Transverse colon (tissue), 4 donors: ENCODE measurements at regions not wholly inside any gene's neighbourhood (a gene's known extent, or its start where the extent isn't known, plus 50 kb on each side); places are given as distances from the start of the nearest gene placed in this dataset.

Experiments used
- DNase-seq: peaks from one replicate; pipeline ENCODE4 v3.0.0-alpha.2; 2019
- H3K27ac ChIP-seq, 4 donors: fragments of 200-600 bp; sonication (generic); 2 replicates each; pipeline ENCODE4 v1.5.1; 2016 to 2018; ENCODE audit warnings: inconsistent platforms in 4 of 4
- H3K27me3 ChIP-seq: fragments of 200-600 bp; sonication (generic); 2 replicates; pipeline ENCODE4 v1.5.1; 2017; ENCODE audit warnings: inconsistent platforms
- H3K36me3 ChIP-seq, 4 donors: fragments of 200-600 bp; sonication (generic); 2 replicates each; pipeline ENCODE4 v1.5.1; 2017 to 2019; ENCODE audit warnings: inconsistent platforms in 4 of 4
- H3K4me1 ChIP-seq, 4 donors: fragments of 200-600 bp; sonication (generic); 2 replicates each; pipeline ENCODE4 v1.5.1; 2017 to 2020; ENCODE audit warnings: inconsistent platforms in 4 of 4
- H3K4me3 ChIP-seq, 4 donors: fragments of 200-600 bp; sonication (generic); 1 replicate in 1 of 4; 2 replicates in 3 of 4; pipeline versions ENCODE4 v1.5.1 to v1.6.1; 2017 to 2019; ENCODE audit warnings: inconsistent platforms in 4 of 4
- H3K9me3 ChIP-seq, 2 donors: fragments of 200-600 bp; sonication (generic); 2 replicates each; pipeline ENCODE4 v1.5.1; 2017 to 2019; ENCODE audit warnings: inconsistent platforms in 2 of 2
- EP300 ChIP-seq: sonication (generic); formaldehyde crosslinking; IDR thresholded peaks from one replicate; pipeline ENCODE4 v1.6.1; 2017; ENCODE audit warnings: antibody characterized with exemption, low read depth
- POLR2A ChIP-seq: fragments of 450-650 bp; IDR thresholded peaks from one replicate; pipeline ENCODE4 v1.6.1; 2016; ENCODE audit warnings: antibody characterized with exemption, mild to moderate bottlenecking, moderate library complexity
- POLR2AphosphoS5 ChIP-seq, 3 donors: sonication (generic); formaldehyde crosslinking; IDR thresholded peaks; one replicate each; pipeline ENCODE4 v1.6.1; 2016; ENCODE audit warnings: antibody characterized with exemption in 3 of 3
- WGBS, 2 donors: methylation state at CpG; one replicate each; pipeline ENCODE4 v1.1.5; 2018; ENCODE audit warnings: low coverage in 1 of 2; 5-methylcytosine and 5-hydroxymethylcytosine counted together
- in situ Hi-C, 4 donors: fragments of 200-750 bp; cut with MboI; loops; one replicate each; pipeline versions ENCODE4 v1.15.0 to v1.15.1; 2017; ENCODE audit warnings: low sequenced_read_pairs in 3 of 4, low pct_ligation_motif_present in 1 of 4, low pct_unique_long_range_greater_than_20kb in 1 of 4
- intact Hi-C: fragments of 100-400 bp; cut with DNase I; formaldehyde crosslinking; loops from one replicate; pipeline ENCODE4 v1.15.1; 2023; ENCODE audit warnings: low total_unique reads
- TF ChIP-seq, protein P1 (sequence below), 5 experiments: fragments of 200-600 bp in 3 of 5; fragments of 450-650 bp in 2 of 5; sonication (generic) in 3 of 5; IDR thresholded peaks; 1 replicate in 2 of 5; 2 replicates in 3 of 5; pipeline ENCODE4 v1.5.1; 2016 to 2017; ENCODE audit warnings: antibody characterized with exemption in 5 of 5, inconsistent platforms in 3 of 5, mild to moderate bottlenecking in 2 of 5, moderate library complexity in 1 of 5

DNA sequence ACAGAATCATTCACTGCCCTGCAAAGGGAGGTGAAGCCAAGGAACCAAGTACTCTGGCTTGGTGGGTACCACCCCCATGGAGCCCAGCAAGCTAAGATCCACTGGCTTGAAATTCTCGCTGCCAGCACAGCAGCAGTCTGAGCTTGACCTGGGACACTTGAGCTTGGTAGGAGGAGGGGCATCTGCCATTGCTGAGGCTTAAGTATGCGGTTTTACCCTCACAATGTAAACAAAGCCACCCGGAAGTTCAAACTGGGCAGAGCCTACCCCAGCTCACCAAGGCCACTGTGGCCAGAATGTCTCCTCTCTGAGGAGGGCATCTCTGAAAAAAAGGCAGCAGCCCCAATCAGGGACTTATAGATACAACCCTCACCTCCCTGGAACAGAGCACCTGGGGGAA lies 1050.0 kb upstream of the GHITM start:
- intact Hi-C loops (no loop called here), in situ Hi-C loops (loop anchor here in 1 of 4 donors (25.0 kb wide), 1 partner anchor 102 kb away; no protein-coding TSS in a partner anchor)
- H3K4me3 ChIP-seq = no peak overlapping the region
- DNase-seq = no peak
- WGBS, 2 donors = 67% methylated on average over 3 of the region's 3 CpGs; no CpG with 5 or more reads in 1 of the 2 donors
- no peaks in the 10 kb centered on the region for H3K36me3 ChIP-seq
- H3K9me3 ChIP-seq = peaks cover 0 to 8% of the 10 kb centered on the region in 2 donors
- H3K27ac ChIP-seq = no peak overlapping the region
- TF ChIP-seq POLR2AphosphoS5 (IDR thresholded peaks at IDR 0.05) (no peak), POLR2A (no peak), EP300 (no peak)
- TF ChIP-seq, protein P1, sequence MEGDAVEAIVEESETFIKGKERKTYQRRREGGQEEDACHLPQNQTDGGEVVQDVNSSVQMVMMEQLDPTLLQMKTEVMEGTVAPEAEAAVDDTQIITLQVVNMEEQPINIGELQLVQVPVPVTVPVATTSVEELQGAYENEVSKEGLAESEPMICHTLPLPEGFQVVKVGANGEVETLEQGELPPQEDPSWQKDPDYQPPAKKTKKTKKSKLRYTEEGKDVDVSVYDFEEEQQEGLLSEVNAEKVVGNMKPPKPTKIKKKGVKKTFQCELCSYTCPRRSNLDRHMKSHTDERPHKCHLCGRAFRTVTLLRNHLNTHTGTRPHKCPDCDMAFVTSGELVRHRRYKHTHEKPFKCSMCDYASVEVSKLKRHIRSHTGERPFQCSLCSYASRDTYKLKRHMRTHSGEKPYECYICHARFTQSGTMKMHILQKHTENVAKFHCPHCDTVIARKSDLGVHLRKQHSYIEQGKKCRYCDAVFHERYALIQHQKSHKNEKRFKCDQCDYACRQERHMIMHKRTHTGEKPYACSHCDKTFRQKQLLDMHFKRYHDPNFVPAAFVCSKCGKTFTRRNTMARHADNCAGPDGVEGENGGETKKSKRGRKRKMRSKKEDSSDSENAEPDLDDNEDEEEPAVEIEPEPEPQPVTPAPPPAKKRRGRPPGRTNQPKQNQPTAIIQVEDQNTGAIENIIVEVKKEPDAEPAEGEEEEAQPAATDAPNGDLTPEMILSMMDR (IDR thresholded peaks at IDR 0.05) = no peak
- H3K4me1 ChIP-seq = no peaks in the 10 kb centered on the region
- H3K27me3 ChIP-seq = no peaks in the 10 kb centered on the region

DNA sequence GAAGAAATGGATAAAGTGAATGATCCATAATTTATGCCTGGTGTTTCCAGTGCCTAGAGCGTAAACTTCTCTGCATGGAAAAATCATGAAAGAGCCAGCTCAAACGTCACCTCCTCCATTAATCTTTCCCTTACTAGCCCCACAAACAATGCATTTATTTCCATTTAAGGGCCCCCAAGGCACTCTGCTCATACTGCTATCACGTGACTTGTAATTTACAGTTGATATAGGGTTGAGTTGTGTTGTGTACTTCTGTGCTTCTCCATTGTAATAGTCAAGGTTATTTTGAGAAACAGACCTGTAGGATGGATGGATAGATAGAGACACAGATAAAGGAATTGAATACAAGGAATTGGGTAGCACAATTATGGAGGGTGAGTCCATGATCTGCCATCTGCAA lies 1034.7 kb upstream of the GHITM start:
- no peak for DNase-seq
- intact Hi-C loops = no loop called here
- H3K4me1 ChIP-seq = no peaks in the 10 kb centered on the region
- in situ Hi-C loops = no loop called here
- H3K27me3 ChIP-seq = no peaks in the 10 kb centered on the region
- H3K9me3 ChIP-seq = no peaks in the 10 kb centered on the region
- H3K36me3 ChIP-seq = no peaks in the 10 kb centered on the region
- no peak overlapping the region for H3K27ac ChIP-seq
- WGBS, 2 donors = 45 to 58% methylated on average over 2 to 3 of the region's 3 CpGs
- H3K4me3 ChIP-seq = no peak overlapping the region
- no peak for TF ChIP-seq POLR2A
- TF ChIP-seq, protein P1 (IDR thresholded peaks at IDR 0.05) = no peak
- no peak for TF ChIP-seq POLR2AphosphoS5 (IDR thresholded peaks at IDR 0.05)
- TF ChIP-seq EP300 = no peak

DNA sequence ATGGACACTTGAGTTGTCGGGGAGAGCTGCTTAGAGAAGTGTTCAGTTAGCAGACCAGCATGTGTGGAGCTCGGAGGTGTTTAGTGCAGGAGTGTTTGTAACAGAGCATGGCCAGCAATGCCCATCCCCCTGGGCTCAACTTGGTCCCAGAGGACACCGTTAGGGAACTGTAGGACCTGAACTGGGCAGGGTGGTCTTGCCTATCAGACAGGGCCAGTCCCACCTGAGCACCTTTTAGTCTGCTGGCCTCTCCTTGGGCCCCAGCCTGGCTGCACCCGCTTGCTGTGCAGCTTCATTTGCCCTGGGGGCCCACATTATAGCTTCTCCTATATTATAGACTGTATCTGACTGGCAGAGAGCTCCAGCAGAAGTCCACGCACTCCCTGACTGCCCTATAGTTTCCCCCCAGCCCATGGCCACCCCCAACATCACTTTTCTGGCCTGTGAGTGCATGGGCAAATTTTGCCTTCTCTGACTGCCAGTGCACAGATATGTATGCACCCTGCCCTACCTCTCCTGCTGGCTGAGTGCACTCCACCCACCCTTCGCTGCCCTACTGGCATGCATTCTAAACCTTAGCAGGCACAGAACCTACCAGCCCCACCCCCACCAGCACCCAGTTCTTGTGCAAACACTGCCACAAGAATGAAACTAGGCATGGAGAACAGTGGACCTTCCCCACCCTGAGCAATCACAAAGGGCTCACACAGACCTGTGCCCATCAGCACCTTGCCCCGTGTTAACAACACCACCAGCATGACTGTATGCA lies 1030.6 kb upstream of the GHITM start:
- H3K27me3 ChIP-seq = no peaks in the 10 kb centered on the region
- H3K36me3 ChIP-seq = no peaks in the 10 kb centered on the region
- no peak overlapping the region for H3K4me3 ChIP-seq
- no peaks in the 10 kb centered on the region for H3K4me1 ChIP-seq
- WGBS, 2 donors = 67 to 77% methylated on average over 2 to 7 of the region's 7 CpGs
- no peak overlapping the region for H3K27ac ChIP-seq
- TF ChIP-seq POLR2A = no peak
- no peak for TF ChIP-seq EP300
- TF ChIP-seq, protein P1 (IDR thresholded peaks at IDR 0.05) = no peak
- TF ChIP-seq POLR2AphosphoS5 (IDR thresholded peaks at IDR 0.05) = no peak
- in situ Hi-C loops = no loop called here
- H3K9me3 ChIP-seq = peaks cover 0 to 6% of the 10 kb centered on the region in 2 donors
- intact Hi-C loops = no loop called here
- DNase-seq = no peak

DNA sequence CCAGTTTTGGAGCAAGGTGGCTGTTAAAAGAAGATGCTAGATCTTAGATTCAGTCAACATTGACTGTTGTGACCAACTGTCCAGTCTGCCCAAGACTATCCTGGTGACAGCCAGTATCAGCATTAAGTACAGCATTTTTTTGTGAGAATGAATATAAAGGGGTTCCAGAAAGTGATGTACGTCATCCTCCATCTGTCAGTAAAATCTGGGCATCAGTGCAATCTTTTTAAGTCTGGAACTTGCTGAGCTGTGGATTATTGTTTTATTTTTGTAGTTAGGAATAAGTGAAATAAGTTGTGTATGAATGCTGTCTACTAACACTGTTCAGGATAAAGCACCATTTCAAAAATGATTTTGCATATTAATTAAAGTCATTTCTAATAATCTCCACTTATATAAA lies 1020.0 kb upstream of the GHITM start:
- in situ Hi-C loops (no loop called here), intact Hi-C loops (no loop called here)
- H3K9me3 ChIP-seq = no peaks in the 10 kb centered on the region
- H3K4me3 ChIP-seq = no peak overlapping the region
- H3K36me3 ChIP-seq = no peaks in the 10 kb centered on the region
- no peaks in the 10 kb centered on the region for H3K27me3 ChIP-seq
- no peak overlapping the region for H3K27ac ChIP-seq
- H3K4me1 ChIP-seq = no peaks in the 10 kb centered on the region
- TF ChIP-seq, protein P1 (IDR thresholded peaks at IDR 0.05) = no peak
- TF ChIP-seq EP300 = no peak
- no peak for TF ChIP-seq POLR2A
- no peak for TF ChIP-seq POLR2AphosphoS5 (IDR thresholded peaks at IDR 0.05)
- DNase-seq = no peak
- WGBS, 2 donors = 33 to 64% methylated on average over 1 of the region's 1 CpG
